NB4 (cell line): ENCODE measurements at regions not wholly inside any gene's neighbourhood (a gene's known extent, or its start where the extent isn't known, plus 50 kb on each side); places are given as distances from the start of the nearest gene placed in this dataset.

ENCODE experiments used
- POLR2A ChIP-seq: IDR thresholded peaks from 2 replicates; pipeline ENCODE4 v1.6.1; 2011; ENCODE audit warnings: mild to moderate bottlenecking; ENCODE audit not compliant: insufficient read length; ENCODE audit errors: extremely low read depth
- TF ChIP-seq, protein P1 (sequence below): IDR thresholded peaks from one replicate; pipeline ENCODE4 v1.5.1; 2012; ENCODE audit warnings: low read depth, low read length

DNA sequence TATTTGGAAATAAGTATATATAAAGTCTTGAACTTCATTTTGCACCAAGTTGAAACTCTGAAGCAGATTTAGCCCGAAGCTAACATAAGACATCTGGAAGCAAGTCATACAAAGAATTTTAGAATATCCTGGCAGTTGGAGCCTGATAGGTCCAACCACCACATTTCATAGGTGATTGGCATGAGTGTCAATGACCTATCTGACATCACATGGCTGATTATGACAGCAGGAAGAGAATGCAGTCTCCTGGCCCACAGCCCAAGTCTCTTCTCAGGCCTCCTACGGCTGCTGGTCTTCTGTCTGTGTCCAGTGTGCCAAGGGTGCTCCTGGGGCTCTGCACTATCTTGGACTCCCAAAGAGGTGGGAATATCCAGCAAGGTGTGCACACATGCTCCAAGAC, 325.7 kb upstream of the ACVR2A start:
- TF ChIP-seq, protein P1, sequence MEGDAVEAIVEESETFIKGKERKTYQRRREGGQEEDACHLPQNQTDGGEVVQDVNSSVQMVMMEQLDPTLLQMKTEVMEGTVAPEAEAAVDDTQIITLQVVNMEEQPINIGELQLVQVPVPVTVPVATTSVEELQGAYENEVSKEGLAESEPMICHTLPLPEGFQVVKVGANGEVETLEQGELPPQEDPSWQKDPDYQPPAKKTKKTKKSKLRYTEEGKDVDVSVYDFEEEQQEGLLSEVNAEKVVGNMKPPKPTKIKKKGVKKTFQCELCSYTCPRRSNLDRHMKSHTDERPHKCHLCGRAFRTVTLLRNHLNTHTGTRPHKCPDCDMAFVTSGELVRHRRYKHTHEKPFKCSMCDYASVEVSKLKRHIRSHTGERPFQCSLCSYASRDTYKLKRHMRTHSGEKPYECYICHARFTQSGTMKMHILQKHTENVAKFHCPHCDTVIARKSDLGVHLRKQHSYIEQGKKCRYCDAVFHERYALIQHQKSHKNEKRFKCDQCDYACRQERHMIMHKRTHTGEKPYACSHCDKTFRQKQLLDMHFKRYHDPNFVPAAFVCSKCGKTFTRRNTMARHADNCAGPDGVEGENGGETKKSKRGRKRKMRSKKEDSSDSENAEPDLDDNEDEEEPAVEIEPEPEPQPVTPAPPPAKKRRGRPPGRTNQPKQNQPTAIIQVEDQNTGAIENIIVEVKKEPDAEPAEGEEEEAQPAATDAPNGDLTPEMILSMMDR: no peak
- TF ChIP-seq POLR2A: no peak
